Kidney (tissue), 13 donors: ENCODE measurements at regions not wholly inside any gene's neighbourhood (a gene's known extent, or its start where the extent isn't known, plus 50 kb on each side); places are given as distances from the start of the nearest gene placed in this dataset.
A peak's percentile ranks its signal among the peaks of the same experiment; 100 is the strongest.

Experiments
- DNase-seq, 5 donors: peaks; one replicate each; pipeline ENCODE4 v3.0.0-alpha.2; 2013 to 2020
- FAIRE-seq: peaks from 2 replicates; lab custom pipeline; 2012; peaks lifted over from hg19 to GRCh38; lab: Jason Lieb, UNC
- H3K27ac ChIP-seq, 2 donors: one replicate each; pipeline ENCODE4 v1.7.0; 2013; ENCODE audit warnings: low read depth in 2 of 2, low read length in 2 of 2, inconsistent platforms in 1 of 2
- H3K27me3 ChIP-seq: one replicate; pipeline ENCODE4 v1.7.1; 2013; ENCODE audit warnings: low read length, inconsistent platforms; ENCODE audit not compliant: control insufficient read depth, insufficient read depth
- H3K36me3 ChIP-seq, 3 donors: one replicate each; pipeline versions ENCODE4 v1.7.0 to v1.7.1; 2013; ENCODE audit warnings: low read length in 3 of 3, control low read depth in 1 of 3, inconsistent platforms in 1 of 3; ENCODE audit not compliant: insufficient read depth in 3 of 3, control insufficient read depth in 2 of 3
- H3K4me1 ChIP-seq, 3 donors: one replicate each; pipeline versions ENCODE4 v1.7.0 to v1.7.1; 2013; ENCODE audit warnings: low read length in 3 of 3, inconsistent platforms in 1 of 3, low read depth in 1 of 3; ENCODE audit not compliant: control insufficient read depth in 2 of 3, insufficient read depth in 2 of 3
- H3K4me3 ChIP-seq, 3 donors: one replicate each; pipeline versions ENCODE4 v1.7.0 to v1.8.1; 2013; ENCODE audit warnings: low read length in 3 of 3, control low read depth in 1 of 3, inconsistent platforms in 1 of 3
- H3K9ac ChIP-seq, 3 donors: one replicate each; pipeline versions ENCODE4 v1.7.0 to v1.7.1; 2013; ENCODE audit warnings: low read length in 3 of 3, control low read depth in 1 of 3, inconsistent platforms in 1 of 3
- H3K9me3 ChIP-seq, 3 donors: one replicate each; pipeline versions ENCODE4 v1.7.0 to v1.7.1; 2013; ENCODE audit warnings: low read length in 3 of 3, control low read depth in 1 of 3, inconsistent platforms in 1 of 3; ENCODE audit not compliant: control insufficient read depth in 2 of 3, insufficient read depth in 1 of 3
- intact Hi-C: fragments of 100-400 bp; cut with DNase I; formaldehyde crosslinking; loops from one replicate; pipeline ENCODE4 v1.11.1; 2022
- TF ChIP-seq, protein P1 (sequence below): IDR thresholded peaks from 3 replicates; pipeline ENCODE4 v1.5.1; 2012; ENCODE audit warnings: mild to moderate bottlenecking, moderate library complexity, borderline replicate concordance; ENCODE audit not compliant: insufficient read depth; ENCODE audit errors: extremely low read depth
- donor health status: control.
- donor health status: control.
- donor health status: control.
- donor health status: control.
- donor health status: control.
- donor health status: DM: yes; HTN: yes; CAD: no.
- donor health status: Normal renal cell carcinoma (clear cell type).

DNA sequence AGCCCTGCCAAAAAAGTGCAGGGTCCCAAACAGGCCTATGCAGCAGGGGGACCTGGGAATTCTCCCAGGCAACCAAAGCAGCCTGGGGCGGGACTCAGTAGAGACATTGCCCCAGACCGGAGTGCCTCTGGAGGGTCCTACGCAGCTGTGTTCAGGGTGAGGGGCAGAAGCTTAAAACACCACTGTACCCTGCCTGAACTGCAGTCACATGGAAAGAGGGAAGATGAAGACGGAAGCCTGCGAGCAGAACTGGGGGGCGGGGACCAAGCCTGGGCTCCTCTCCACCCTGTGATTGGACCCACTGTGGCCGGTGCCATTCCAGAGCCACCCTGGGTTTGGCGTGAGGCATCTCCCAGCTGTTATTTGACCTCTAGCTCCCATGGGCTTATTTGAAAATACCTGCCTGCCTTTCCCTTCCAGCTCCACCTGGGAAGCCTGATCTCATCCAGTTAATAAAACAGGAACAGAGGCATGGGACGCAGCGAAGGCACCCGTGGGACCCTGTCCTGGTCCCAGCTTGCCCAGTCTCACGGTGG lies 183.1 kb downstream of the SMAD2 start:
- FAIRE-seq (no peak), DNase-seq (no peak)
- no peaks in the 10 kb centered on the region for H3K27me3 ChIP-seq
- H3K9ac ChIP-seq: no peak overlapping the region
- intact Hi-C loops: no loop called here
- no peak overlapping the region for H3K27ac ChIP-seq
- H3K36me3 ChIP-seq: no peaks in the 10 kb centered on the region
- no peak overlapping the region for H3K4me3 ChIP-seq
- H3K4me1 ChIP-seq: peaks cover 0 to 2% (median 0%) of the 10 kb centered on the region in 3 donors
- TF ChIP-seq, protein P1, sequence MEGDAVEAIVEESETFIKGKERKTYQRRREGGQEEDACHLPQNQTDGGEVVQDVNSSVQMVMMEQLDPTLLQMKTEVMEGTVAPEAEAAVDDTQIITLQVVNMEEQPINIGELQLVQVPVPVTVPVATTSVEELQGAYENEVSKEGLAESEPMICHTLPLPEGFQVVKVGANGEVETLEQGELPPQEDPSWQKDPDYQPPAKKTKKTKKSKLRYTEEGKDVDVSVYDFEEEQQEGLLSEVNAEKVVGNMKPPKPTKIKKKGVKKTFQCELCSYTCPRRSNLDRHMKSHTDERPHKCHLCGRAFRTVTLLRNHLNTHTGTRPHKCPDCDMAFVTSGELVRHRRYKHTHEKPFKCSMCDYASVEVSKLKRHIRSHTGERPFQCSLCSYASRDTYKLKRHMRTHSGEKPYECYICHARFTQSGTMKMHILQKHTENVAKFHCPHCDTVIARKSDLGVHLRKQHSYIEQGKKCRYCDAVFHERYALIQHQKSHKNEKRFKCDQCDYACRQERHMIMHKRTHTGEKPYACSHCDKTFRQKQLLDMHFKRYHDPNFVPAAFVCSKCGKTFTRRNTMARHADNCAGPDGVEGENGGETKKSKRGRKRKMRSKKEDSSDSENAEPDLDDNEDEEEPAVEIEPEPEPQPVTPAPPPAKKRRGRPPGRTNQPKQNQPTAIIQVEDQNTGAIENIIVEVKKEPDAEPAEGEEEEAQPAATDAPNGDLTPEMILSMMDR: no peak
- H3K9me3 ChIP-seq: no peaks in the 10 kb centered on the region

DNA sequence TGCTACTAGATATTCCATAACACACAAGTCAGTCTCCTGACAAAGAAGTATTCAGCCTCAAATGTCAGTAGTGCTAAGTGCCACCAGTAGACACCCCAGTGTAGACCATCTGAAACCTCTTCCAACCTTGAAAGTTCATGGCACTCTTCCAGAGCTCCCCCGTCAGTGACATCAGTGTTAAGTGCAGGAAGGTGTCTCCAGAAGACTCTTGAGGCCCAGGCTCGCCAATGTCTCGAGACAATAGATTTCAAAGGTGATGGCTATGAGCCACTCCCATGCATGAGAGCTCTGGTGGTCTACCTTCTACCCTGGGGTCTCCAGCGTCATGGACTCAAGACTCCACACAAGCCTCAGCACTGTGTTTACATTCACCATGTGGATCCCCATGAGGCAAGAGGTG lies 183.8 kb downstream of the SMAD2 start:
- FAIRE-seq (no peak), DNase-seq (no peak)
- no peak overlapping the region for H3K27ac ChIP-seq
- peaks cover 0 to 2% (median 0%) of the 10 kb centered on the region in 3 donors for H3K4me1 ChIP-seq
- no peaks in the 10 kb centered on the region for H3K9me3 ChIP-seq
- H3K9ac ChIP-seq: no peak overlapping the region
- H3K36me3 ChIP-seq: no peaks in the 10 kb centered on the region
- no peaks in the 10 kb centered on the region for H3K27me3 ChIP-seq
- H3K4me3 ChIP-seq: no peak overlapping the region
- TF ChIP-seq, protein P1: no peak
- intact Hi-C loops: no loop called here

DNA sequence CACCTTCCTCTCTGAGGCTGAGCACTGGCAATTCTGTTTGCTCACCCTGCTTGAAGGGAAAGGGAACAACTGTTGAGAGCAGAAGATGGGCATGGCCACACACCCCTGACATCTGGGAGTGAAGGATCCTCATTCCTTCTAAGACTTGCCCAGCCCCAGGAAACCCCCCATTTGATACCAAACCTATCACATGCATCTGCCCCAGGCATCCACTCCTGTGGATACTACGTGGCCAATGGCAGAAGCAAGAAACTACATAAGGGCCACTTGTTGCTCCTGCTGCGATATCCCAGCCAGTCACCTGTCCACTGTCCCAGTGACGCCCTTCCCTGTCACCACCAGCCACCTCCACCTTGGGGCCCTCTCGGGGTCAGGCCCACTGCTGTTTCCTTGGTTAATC lies 185.2 kb downstream of the SMAD2 start:
- H3K9ac ChIP-seq: no peak overlapping the region
- intact Hi-C loops: no loop called here
- TF ChIP-seq, protein P1: no peak
- H3K9me3 ChIP-seq: no peaks in the 10 kb centered on the region
- H3K4me1 ChIP-seq: peaks cover 0 to 2% (median 0%) of the 10 kb centered on the region in 3 donors
- no peak overlapping the region for H3K4me3 ChIP-seq
- H3K27me3 ChIP-seq: no peaks in the 10 kb centered on the region
- no peak overlapping the region for H3K27ac ChIP-seq
- no peak for DNase-seq
- no peak for FAIRE-seq
- no peaks in the 10 kb centered on the region for H3K36me3 ChIP-seq

DNA sequence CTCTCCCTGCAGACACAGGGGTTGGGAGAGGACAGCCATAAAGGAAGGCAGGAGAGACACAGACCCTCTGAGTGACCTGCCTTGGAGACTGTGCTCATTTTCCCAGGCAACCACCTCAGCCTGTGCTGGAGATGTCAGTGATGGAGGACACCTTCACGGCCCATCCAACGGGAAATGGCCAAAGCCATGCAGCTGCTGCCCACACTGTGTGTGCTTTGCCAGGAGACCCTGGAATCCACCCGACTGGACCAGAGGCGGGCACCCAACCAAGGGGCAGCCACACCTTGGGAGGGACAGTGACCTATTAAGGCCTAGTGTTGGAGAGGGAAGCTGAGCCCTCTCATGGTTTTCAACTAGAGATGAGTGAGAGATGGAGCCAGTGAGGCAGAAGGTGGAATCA lies 192.5 kb downstream of the SMAD2 start:
- Histone ChIP-seq H3K27me3 (no peaks in the 10 kb centered on the region), H3K9me3 (no peaks in the 10 kb centered on the region), H3K36me3 (no peaks in the 10 kb centered on the region), H3K9ac (no peak overlapping the region), H3K27ac (no peak overlapping the region), H3K4me3 (no peak overlapping the region), H3K4me1 (no peaks in the 10 kb centered on the region)
- TF ChIP-seq, protein P1: no peak
- DNase-seq (peak in 1 of 5 donors; percentile 3), FAIRE-seq (no peak)
- intact Hi-C loops: no loop called here
